Parathyroid adenoma (tissue), 2 donors: ENCODE measurements at regions not wholly inside any gene's neighbourhood (a gene's known extent, or its start where the extent isn't known, plus 50 kb on each side); places are given as distances from the start of the nearest gene placed in this dataset.

Experiments used
- H2AFZ ChIP-seq: fragments of 300-600 bp; sonication (generic); one replicate; pipeline ENCODE4 v1.7.0; 2017; ENCODE audit warnings: antibody characterized with exemption, mild to moderate bottlenecking
- H3K27ac ChIP-seq: fragments of 300-600 bp; sonication (generic); one replicate; pipeline ENCODE4 v1.7.0; 2017
- H3K27me3 ChIP-seq: fragments of 300-600 bp; sonication (generic); one replicate; pipeline ENCODE4 v1.7.0; 2017; ENCODE audit warnings: low read length; ENCODE audit not compliant: control insufficient read depth, insufficient read depth
- H3K36me3 ChIP-seq: fragments of 300-600 bp; sonication (generic); one replicate; pipeline ENCODE4 v1.7.0; 2017; ENCODE audit warnings: low read length; ENCODE audit not compliant: control insufficient read depth, insufficient read depth
- H3K4me1 ChIP-seq: fragments of 300-600 bp; sonication (generic); one replicate; pipeline ENCODE4 v1.7.0; 2017; ENCODE audit warnings: control low read depth
- H3K4me2 ChIP-seq: fragments of 300-600 bp; sonication (generic); one replicate; pipeline ENCODE4 v1.7.0; 2017; ENCODE audit warnings: low read length
- H3K4me3 ChIP-seq: fragments of 300-600 bp; sonication (generic); one replicate; pipeline ENCODE4 v1.7.0; 2017; ENCODE audit warnings: low read depth, low read length
- H3K79me2 ChIP-seq: fragments of 300-600 bp; sonication (generic); one replicate; pipeline ENCODE4 v1.7.0; 2017; ENCODE audit warnings: control low read depth
- H3K9ac ChIP-seq: fragments of 300-600 bp; sonication (generic); one replicate; pipeline ENCODE4 v1.7.0; 2017; ENCODE audit warnings: mild to moderate bottlenecking
- H3K9me3 ChIP-seq: fragments of 300-600 bp; sonication (generic); one replicate; pipeline ENCODE4 v1.7.0; 2017; ENCODE audit warnings: low read length; ENCODE audit not compliant: control insufficient read depth
- TF ChIP-seq, protein P1 (sequence below): fragments of 300-600 bp; sonication (generic); IDR thresholded peaks from one replicate; pipeline ENCODE4 v1.7.0; 2017; ENCODE audit warnings: antibody characterized with exemption, mild to moderate bottlenecking
- donor health status: primary hyperparathyroidism.

DNA sequence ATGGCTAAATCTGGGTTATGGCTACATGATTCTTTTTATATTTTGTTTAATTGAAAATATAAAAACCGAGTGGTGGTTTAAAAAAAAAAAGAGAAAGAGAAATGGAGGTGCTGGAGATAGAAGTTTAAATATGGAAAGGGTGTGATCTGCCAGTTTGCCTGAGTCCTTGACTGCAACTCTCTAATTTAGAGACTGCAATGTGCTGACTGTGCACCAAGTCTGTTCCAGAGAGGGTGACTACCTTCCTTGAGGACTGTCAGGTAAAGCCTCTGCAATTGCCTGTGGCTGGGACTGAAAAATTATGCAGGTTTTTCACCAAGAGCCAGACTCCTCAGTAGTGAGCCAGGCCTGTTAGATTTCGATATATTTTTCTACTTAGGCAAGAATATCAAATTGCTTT lies 1326.3 kb downstream of the BRINP3 start:
- H3K27ac ChIP-seq = no peak overlapping the region
- no peak overlapping the region for H3K9ac ChIP-seq
- no peaks in the 10 kb centered on the region for H3K9me3 ChIP-seq
- H2AFZ ChIP-seq = no peak overlapping the region
- no peaks in the 10 kb centered on the region for H3K27me3 ChIP-seq
- no peaks in the 10 kb centered on the region for H3K36me3 ChIP-seq
- no peaks in the 10 kb centered on the region for H3K4me1 ChIP-seq
- no peaks in the 10 kb centered on the region for H3K79me2 ChIP-seq
- H3K4me2 ChIP-seq = no peak overlapping the region
- H3K4me3 ChIP-seq = no peak overlapping the region
- TF ChIP-seq, protein P1, sequence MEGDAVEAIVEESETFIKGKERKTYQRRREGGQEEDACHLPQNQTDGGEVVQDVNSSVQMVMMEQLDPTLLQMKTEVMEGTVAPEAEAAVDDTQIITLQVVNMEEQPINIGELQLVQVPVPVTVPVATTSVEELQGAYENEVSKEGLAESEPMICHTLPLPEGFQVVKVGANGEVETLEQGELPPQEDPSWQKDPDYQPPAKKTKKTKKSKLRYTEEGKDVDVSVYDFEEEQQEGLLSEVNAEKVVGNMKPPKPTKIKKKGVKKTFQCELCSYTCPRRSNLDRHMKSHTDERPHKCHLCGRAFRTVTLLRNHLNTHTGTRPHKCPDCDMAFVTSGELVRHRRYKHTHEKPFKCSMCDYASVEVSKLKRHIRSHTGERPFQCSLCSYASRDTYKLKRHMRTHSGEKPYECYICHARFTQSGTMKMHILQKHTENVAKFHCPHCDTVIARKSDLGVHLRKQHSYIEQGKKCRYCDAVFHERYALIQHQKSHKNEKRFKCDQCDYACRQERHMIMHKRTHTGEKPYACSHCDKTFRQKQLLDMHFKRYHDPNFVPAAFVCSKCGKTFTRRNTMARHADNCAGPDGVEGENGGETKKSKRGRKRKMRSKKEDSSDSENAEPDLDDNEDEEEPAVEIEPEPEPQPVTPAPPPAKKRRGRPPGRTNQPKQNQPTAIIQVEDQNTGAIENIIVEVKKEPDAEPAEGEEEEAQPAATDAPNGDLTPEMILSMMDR = no peak

DNA sequence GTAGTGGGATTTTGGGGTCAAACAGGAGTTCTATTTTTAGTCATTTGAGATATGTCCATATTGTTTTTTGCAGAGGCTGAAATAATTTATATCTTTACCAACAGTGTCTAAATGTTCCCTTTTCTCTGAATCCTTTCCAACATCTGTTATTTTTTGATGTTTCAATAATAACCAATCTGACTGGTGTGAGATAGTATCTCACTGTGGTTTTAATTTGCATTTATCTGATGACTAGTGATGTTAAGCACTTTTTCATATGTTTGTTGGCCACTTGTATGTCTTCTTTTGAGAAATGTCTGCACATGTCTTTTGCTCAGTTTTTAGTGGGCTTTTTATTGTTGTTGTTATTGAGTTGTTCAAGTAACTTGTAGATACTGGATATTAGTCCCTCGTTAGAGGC lies 1325.0 kb downstream of the BRINP3 start:
- Histone ChIP-seq H3K4me2 (no peak overlapping the region), H3K9me3 (no peaks in the 10 kb centered on the region), H2AFZ (no peak overlapping the region), H3K27ac (no peak overlapping the region), H3K4me1 (no peaks in the 10 kb centered on the region), H3K27me3 (no peaks in the 10 kb centered on the region), H3K9ac (no peak overlapping the region), H3K4me3 (no peak overlapping the region), H3K36me3 (no peaks in the 10 kb centered on the region), H3K79me2 (no peaks in the 10 kb centered on the region)
- TF ChIP-seq, protein P1 = no peak

DNA sequence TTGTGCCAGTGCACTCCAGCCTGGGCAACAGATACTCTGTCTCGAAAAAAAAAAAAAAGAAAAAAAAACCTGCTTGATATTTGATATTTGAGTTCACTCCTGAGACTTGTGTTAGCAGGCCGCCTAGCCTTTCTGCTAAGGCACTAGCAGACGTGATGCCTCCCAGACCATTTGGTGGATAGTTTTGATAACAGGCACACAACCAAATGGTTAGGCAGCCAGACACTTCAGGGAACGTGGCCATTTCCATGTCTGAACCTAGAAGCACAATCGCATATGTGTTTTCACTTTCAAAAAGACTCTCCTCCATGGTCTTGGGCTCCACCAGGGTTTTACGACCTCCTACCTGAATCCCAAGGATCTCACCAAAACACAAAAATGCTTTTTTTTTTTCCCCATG lies 1319.5 kb downstream of the BRINP3 start:
- Histone ChIP-seq H3K36me3 (no peaks in the 10 kb centered on the region), H3K27me3 (no peaks in the 10 kb centered on the region), H3K27ac (no peak overlapping the region), H3K79me2 (no peaks in the 10 kb centered on the region), H3K4me3 (no peak overlapping the region), H3K9me3 (no peaks in the 10 kb centered on the region), H3K9ac (no peak overlapping the region), H3K4me1 (no peaks in the 10 kb centered on the region), H2AFZ (no peak overlapping the region), H3K4me2 (no peak overlapping the region)
- TF ChIP-seq, protein P1 = no peak

DNA sequence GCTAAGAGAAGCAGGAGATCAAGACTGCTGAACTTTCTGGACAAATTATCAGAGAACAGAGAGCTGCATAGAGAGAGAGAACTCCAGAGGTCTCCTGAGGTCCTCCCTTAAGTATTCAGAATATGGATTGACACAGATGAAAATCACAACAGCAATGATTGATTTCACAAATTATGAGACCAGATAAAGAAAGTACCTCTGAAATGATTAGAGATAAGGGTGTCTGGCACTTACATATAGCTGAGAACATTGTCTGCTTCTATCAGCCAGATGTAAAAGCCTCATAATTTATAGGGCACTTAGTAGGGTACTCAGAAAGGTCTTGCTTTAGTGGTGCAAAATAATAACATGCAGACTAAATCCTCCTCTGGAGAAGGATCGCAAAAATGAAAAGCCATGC lies 1301.8 kb downstream of the BRINP3 start:
- H3K9me3 ChIP-seq = no peaks in the 10 kb centered on the region
- no peaks in the 10 kb centered on the region for H3K4me1 ChIP-seq
- H3K9ac ChIP-seq = no peak overlapping the region
- H3K27me3 ChIP-seq = no peaks in the 10 kb centered on the region
- TF ChIP-seq, protein P1 = no peak
- no peak overlapping the region for H3K27ac ChIP-seq
- no peak overlapping the region for H3K4me2 ChIP-seq
- no peaks in the 10 kb centered on the region for H3K36me3 ChIP-seq
- no peak overlapping the region for H3K4me3 ChIP-seq
- H3K79me2 ChIP-seq = no peaks in the 10 kb centered on the region
- no peak overlapping the region for H2AFZ ChIP-seq

DNA sequence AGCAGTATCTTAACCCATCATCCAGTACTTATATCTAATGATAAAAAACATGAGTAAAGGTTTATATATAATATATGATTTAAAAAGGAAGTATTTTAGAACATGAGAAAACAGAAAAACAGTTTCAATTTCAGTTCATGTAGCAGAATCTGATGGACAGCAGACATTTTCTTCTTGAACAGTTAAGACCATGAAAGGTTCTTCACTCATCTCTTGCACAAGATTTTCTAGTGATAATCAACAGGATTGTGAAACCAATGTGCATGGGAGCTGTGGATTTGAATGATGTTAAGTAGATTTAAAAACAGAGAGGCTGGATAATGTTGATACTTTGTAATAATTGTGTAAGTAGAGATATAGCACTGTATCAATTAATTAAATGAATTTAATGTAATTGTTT lies 1297.6 kb downstream of the BRINP3 start:
- Histone ChIP-seq H3K9me3 (no peaks in the 10 kb centered on the region), H3K27me3 (no peaks in the 10 kb centered on the region), H3K4me2 (no peak overlapping the region), H3K4me1 (no peaks in the 10 kb centered on the region), H2AFZ (no peak overlapping the region), H3K79me2 (no peaks in the 10 kb centered on the region), H3K4me3 (no peak overlapping the region), H3K27ac (no peak overlapping the region), H3K9ac (no peak overlapping the region), H3K36me3 (no peaks in the 10 kb centered on the region)
- TF ChIP-seq, protein P1 = no peak
